G401.6 (cell line): ENCODE measurements at regions not wholly inside any gene's neighbourhood (a gene's known extent, or its start where the extent isn't known, plus 50 kb on each side); places are given as distances from the start of the nearest gene placed in this dataset.
"Not testable (repeated sequence)": the region's sequence is repeated elsewhere in the genome, so short reads cannot be mapped to it uniquely, and the experiment has no call there.

Experiments
- FAIRE-seq: peaks from 2 replicates; lab custom pipeline; 2012; peaks lifted over from hg19 to GRCh38; lab: Jason Lieb, UNC

GRCh38 chr2:182477774-182478173 is 50.9 kb upstream of the PDE1A start:
- no peak for FAIRE-seq

- no peak for FAIRE-seq
Measured at GRCh38 chr2:182481676-182482075, 54.8 kb upstream of the PDE1A start.

- no peak for FAIRE-seq
Measured at GRCh38 chr2:182482511-182482910, 55.7 kb upstream of the PDE1A start.

- FAIRE-seq, result no peak
Measured at GRCh38 chr2:182496596-182496995, 69.8 kb upstream of the PDE1A start.

GRCh38 chr2:182499706-182500470 is 73.1 kb upstream of the PDE1A start:
- no peak for FAIRE-seq

GRCh38 chr2:182503886-182504285 is 77.0 kb upstream of the PDE1A start:
- no peak for FAIRE-seq

GRCh38 chr2:182504903-182505302 is 78.1 kb upstream of the PDE1A start:
- no peak for FAIRE-seq

- no peak for FAIRE-seq
Measured at GRCh38 chr2:182506606-182507005, 79.8 kb upstream of the PDE1A start.

GRCh38 chr2:182508583-182508982 is 81.7 kb upstream of the PDE1A start:
- FAIRE-seq, result not testable (repeated sequence)

GRCh38 chr2:182509216-182509615 is 82.4 kb upstream of the PDE1A start:
- no peak for FAIRE-seq

- no peak for FAIRE-seq
Measured at GRCh38 chr2:182521453-182522404, 94.9 kb upstream of the PDE1A start.

GRCh38 chr2:182522405-182522896 is 95.6 kb upstream of the PDE1A start:
- no peak for FAIRE-seq

- FAIRE-seq, result no peak
Measured at GRCh38 chr2:182522972-182523473, 96.2 kb upstream of the PDE1A start.

- no peak for FAIRE-seq
Measured at GRCh38 chr2:182530636-182531035, 103.8 kb upstream of the PDE1A start.

- no peak for FAIRE-seq
Measured at GRCh38 chr2:182540252-182540651, 113.4 kb upstream of the PDE1A start.

GRCh38 chr2:182541268-182541667 is 114.4 kb upstream of the PDE1A start:
- FAIRE-seq, result no peak

- no peak for FAIRE-seq
Measured at GRCh38 chr2:182542501-182543258, 115.8 kb upstream of the PDE1A start.

- no peak for FAIRE-seq
Measured at GRCh38 chr2:182543741-182544525, 117.1 kb upstream of the PDE1A start.

- no peak for FAIRE-seq
Measured at GRCh38 chr2:182545420-182546167, 118.8 kb upstream of the PDE1A start.
